ENCODE measurements at regions not wholly inside any gene's neighbourhood (a gene's known extent, or its start where the extent isn't known, plus 50 kb on each side); places are given as distances from the start of the nearest gene placed in this dataset.

DNA sequence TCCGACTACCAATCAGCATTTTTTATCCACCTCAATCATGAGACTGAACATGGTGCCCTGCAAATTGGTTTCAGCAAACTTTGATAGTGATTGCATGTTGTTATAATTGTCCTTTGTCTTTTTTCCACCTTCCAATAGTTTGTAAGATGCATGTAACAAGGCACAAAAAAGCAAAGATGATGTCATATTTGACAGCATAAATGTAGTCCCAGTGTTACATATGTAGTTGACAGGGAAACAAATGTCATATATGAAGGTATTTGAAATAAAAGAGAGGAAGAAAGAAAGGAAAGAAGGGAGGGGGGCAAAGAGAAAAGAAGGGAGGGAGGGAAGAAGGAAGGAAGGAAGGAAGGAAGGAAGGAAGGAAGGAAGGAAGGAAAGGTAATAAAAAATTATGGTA, 441.7 kb upstream of the CPEB2 start:
- WGBS (ENCODE audit: extremely low coverage, insufficient read length, low lambda C conversion rate), result no CpG with 5 or more reads among the region's 1 CpG
- H4K91ac ChIP-seq (ENCODE audit: insufficient read length, low read depth, low read length), result no peak overlapping the region

More for the DNA sequence above, 441.7 kb upstream of the CPEB2 start:
- DNase-seq, result no peak
- Histone ChIP-seq H3K79me2 (ENCODE audit: insufficient read depth, low read length) (no peaks in the 10 kb centered on the region), H3K23ac (ENCODE audit: insufficient read length, low read depth, low read length) (no peak overlapping the region), H2BK120ac (ENCODE audit: low read depth, low read length, poor library complexity, severe bottlenecking) (no peak overlapping the region), H3K9ac (ENCODE audit: extremely low read depth, insufficient read length, low read length) (no peak overlapping the region), H3K27ac (ENCODE audit: insufficient read length, low read depth, low read length) (no peak overlapping the region), H2AFZ (ENCODE audit: low read length) (no peak overlapping the region), H3K14ac (ENCODE audit: insufficient read depth, low read length) (no peak overlapping the region), H2BK12ac (ENCODE audit: insufficient read length, low read depth, low read length) (no peak overlapping the region), H4K20me1 (ENCODE audit: control insufficient read depth, insufficient read depth, insufficient read length) (no peaks in the 10 kb centered on the region), H3K27me3 (ENCODE audit: insufficient read depth, low read length) (no peaks in the 10 kb centered on the region), H2BK5ac (ENCODE audit: insufficient read length, low read length) (no peak overlapping the region), H2BK20ac (ENCODE audit: low read depth, low read length, poor library complexity, severe bottlenecking) (no peak overlapping the region), H4K8ac (replicated peaks; ENCODE audit: insufficient read length, low read depth, low read length) (no peak overlapping the region), H3K79me1 (ENCODE audit: insufficient read depth, low read depth, low read length, poor library complexity, severe bottlenecking) (no peaks in the 10 kb centered on the region), H4K5ac (ENCODE audit: insufficient read length, low read depth, low read length) (no peak overlapping the region), H3K56ac (ENCODE audit: insufficient read length, low read depth, low read length) (no peak overlapping the region), H3T11ph (ENCODE audit: low read length) (no peak overlapping the region), H3K18ac (ENCODE audit: insufficient read length, low read depth, low read length) (no peak overlapping the region), H2BK15ac (ENCODE audit: low read depth, low read length) (no peak overlapping the region), H3K4ac (ENCODE audit: low read depth, low read length) (no peak overlapping the region), H3K23me2 (ENCODE audit: insufficient read length, low read depth, low read length, poor library complexity, severe bottlenecking) (no peaks in the 10 kb centered on the region), H3K4me2 (ENCODE audit: insufficient read depth, insufficient read length, low read length) (no peak overlapping the region), H3K4me1 (ENCODE audit: insufficient read depth, low read length) (no peaks in the 10 kb centered on the region), H2AK5ac (ENCODE audit: insufficient read length, low read length) (no peak overlapping the region), H3K9me3 (ENCODE audit: control insufficient read depth, low read depth, low read length) (no peaks in the 10 kb centered on the region)
- no peaks in the 10 kb centered on the region for H3K27me3 Mint-ChIP-seq (ENCODE audit: low read depth)
- H3K36me3 Mint-ChIP-seq (ENCODE audit: insufficient read depth in 1 of 3, low read depth in 3 of 3), result peaks cover 0 to 3% (median 2%) of the 10 kb centered on the region in 3 experiments; a peak in 4 of 7 replicates
- TF ChIP-seq, protein P1, sequence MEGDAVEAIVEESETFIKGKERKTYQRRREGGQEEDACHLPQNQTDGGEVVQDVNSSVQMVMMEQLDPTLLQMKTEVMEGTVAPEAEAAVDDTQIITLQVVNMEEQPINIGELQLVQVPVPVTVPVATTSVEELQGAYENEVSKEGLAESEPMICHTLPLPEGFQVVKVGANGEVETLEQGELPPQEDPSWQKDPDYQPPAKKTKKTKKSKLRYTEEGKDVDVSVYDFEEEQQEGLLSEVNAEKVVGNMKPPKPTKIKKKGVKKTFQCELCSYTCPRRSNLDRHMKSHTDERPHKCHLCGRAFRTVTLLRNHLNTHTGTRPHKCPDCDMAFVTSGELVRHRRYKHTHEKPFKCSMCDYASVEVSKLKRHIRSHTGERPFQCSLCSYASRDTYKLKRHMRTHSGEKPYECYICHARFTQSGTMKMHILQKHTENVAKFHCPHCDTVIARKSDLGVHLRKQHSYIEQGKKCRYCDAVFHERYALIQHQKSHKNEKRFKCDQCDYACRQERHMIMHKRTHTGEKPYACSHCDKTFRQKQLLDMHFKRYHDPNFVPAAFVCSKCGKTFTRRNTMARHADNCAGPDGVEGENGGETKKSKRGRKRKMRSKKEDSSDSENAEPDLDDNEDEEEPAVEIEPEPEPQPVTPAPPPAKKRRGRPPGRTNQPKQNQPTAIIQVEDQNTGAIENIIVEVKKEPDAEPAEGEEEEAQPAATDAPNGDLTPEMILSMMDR (conservative IDR thresholded peaks at IDR 0.05), result no peak
- H3K9me3 Mint-ChIP-seq, result peaks cover 2 to 4% of the 10 kb centered on the region in 2 experiments
- no peak overlapping the region for H3K27ac Mint-ChIP-seq
- no peak overlapping the region for H3K4me3 Mint-ChIP-seq
- H3K4me1 Mint-ChIP-seq, result no peaks in the 10 kb centered on the region

Data from H9 (cell line).